ENCODE measurements at regions not wholly inside any gene's neighbourhood (a gene's known extent, or its start where the extent isn't known, plus 50 kb on each side); places are given as distances from the start of the nearest gene placed in this dataset.

DNA sequence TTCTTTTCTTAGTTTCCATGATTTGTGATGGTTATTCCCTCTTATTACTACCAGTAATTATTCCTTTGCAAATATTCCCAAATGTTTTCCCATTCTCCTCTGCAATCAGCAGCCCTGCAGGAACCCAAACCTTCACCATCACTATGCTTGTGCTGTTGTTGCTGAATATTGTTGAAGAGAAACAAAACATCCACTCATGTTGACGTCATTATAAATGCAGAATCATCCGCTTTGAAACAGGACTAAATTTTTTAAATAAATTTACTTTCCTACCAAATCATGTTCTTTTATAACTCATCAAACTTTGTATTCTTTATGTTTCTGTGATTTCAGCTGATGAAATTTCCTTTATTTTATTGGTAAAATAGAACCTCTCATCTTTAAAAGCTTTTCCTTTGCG, 787.0 kb upstream of the B3GALT2 start:
- no peak for ATAC-seq
- TF ChIP-seq CREB5 (CRISPR knock-in tag; IDR thresholded peaks at IDR 0.05; ENCODE audit: low read depth) (no peak), PATZ1 (CRISPR knock-in tag; IDR thresholded peaks at IDR 0.05; ENCODE audit: borderline replicate concordance) (no peak), TCF4 (CRISPR knock-in tag; IDR thresholded peaks at IDR 0.05; ENCODE audit: borderline replicate concordance) (no peak), ZNF70 (CRISPR knock-in tag; IDR thresholded peaks at IDR 0.05) (no peak), ZNF565 (CRISPR knock-in tag; conservative IDR thresholded peaks at IDR 0.05; ENCODE audit: low read depth) (no peak), TOX (CRISPR knock-in tag; IDR thresholded peaks at IDR 0.05; ENCODE audit: borderline replicate concordance) (no peak), ZNF8 (CRISPR knock-in tag; IDR thresholded peaks at IDR 0.05) (no peak), ZFP3 (CRISPR knock-in tag; IDR thresholded peaks at IDR 0.05) (no peak), GLIS3 (CRISPR knock-in tag; IDR thresholded peaks at IDR 0.05) (no peak), OSR1 (CRISPR knock-in tag; IDR thresholded peaks at IDR 0.05) (no peak), RARB (CRISPR knock-in tag; IDR thresholded peaks at IDR 0.05) (no peak), BACH2 (CRISPR knock-in tag; IDR thresholded peaks at IDR 0.05; ENCODE audit: borderline replicate concordance) (no peak)

- peak; percentile 93 for ATAC-seq
- TF ChIP-seq GLIS3 (CRISPR knock-in tag; IDR thresholded peaks at IDR 0.05) (no peak), ISL1 (CRISPR knock-in tag; IDR thresholded peaks at IDR 0.05) (no peak), SNAI2 (CRISPR knock-in tag; IDR thresholded peaks at IDR 0.05) (no peak), OSR1 (CRISPR knock-in tag; IDR thresholded peaks at IDR 0.05) (no peak; the same call in 1 of the 2 replicates), CREB5 (CRISPR knock-in tag; IDR thresholded peaks at IDR 0.05; ENCODE audit: low read depth) (no peak), TCF4 (CRISPR knock-in tag; IDR thresholded peaks at IDR 0.05; ENCODE audit: borderline replicate concordance) (no peak), CSRNP3 (CRISPR knock-in tag; IDR thresholded peaks at IDR 0.05) (no peak), ZFP30 (CRISPR knock-in tag; IDR thresholded peaks at IDR 0.05) (no peak), ZNF8 (CRISPR knock-in tag; IDR thresholded peaks at IDR 0.05) (no peak), ZC3H10 (CRISPR knock-in tag; IDR thresholded peaks at IDR 0.05) (peak; percentile 99), RARB (CRISPR knock-in tag; IDR thresholded peaks at IDR 0.05) (0 out of 2 replicates have a peak, but pooled peaks have one; percentile 50), POU6F1 (CRISPR knock-in tag; IDR thresholded peaks at IDR 0.05; ENCODE audit: borderline replicate concordance, low read depth) (peak; percentile 83; the same call in 1 of the 2 replicates), PATZ1 (CRISPR knock-in tag; IDR thresholded peaks at IDR 0.05; ENCODE audit: borderline replicate concordance) (no peak), ARNTL (CRISPR knock-in tag; IDR thresholded peaks at IDR 0.05; ENCODE audit: borderline replicate concordance, low read depth) (no peak), TOX (CRISPR knock-in tag; IDR thresholded peaks at IDR 0.05; ENCODE audit: borderline replicate concordance) (peak; percentile 96), ZFP3 (CRISPR knock-in tag; IDR thresholded peaks at IDR 0.05) (no peak), CSDC2 (CRISPR knock-in tag; IDR thresholded peaks at IDR 0.05) (no peak)
- TF ChIP-seq, protein P1, sequence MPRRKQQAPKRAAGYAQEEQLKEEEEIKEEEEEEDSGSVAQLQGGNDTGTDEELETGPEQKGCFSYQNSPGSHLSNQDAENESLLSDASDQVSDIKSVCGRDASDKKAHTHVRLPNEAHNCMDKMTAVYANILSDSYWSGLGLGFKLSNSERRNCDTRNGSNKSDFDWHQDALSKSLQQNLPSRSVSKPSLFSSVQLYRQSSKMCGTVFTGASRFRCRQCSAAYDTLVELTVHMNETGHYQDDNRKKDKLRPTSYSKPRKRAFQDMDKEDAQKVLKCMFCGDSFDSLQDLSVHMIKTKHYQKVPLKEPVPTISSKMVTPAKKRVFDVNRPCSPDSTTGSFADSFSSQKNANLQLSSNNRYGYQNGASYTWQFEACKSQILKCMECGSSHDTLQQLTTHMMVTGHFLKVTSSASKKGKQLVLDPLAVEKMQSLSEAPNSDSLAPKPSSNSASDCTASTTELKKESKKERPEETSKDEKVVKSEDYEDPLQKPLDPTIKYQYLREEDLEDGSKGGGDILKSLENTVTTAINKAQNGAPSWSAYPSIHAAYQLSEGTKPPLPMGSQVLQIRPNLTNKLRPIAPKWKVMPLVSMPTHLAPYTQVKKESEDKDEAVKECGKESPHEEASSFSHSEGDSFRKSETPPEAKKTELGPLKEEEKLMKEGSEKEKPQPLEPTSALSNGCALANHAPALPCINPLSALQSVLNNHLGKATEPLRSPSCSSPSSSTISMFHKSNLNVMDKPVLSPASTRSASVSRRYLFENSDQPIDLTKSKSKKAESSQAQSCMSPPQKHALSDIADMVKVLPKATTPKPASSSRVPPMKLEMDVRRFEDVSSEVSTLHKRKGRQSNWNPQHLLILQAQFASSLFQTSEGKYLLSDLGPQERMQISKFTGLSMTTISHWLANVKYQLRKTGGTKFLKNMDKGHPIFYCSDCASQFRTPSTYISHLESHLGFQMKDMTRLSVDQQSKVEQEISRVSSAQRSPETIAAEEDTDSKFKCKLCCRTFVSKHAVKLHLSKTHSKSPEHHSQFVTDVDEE (CRISPR knock-in tag; IDR thresholded peaks at IDR 0.05), result no peak
Measured at GRCh38 chr1:193971595-193971994, 785.2 kb upstream of the B3GALT2 start.
